ENCODE measurements at regions not wholly inside any gene's neighbourhood (a gene's known extent, or its start where the extent isn't known, plus 50 kb on each side); places are given as distances from the start of the nearest gene placed in this dataset.

GRCh38 chr7:52006674-52007073, 690.1 kb upstream of the COBL start:
- no peak for TF ChIP-seq POLR2A (IDR thresholded peaks at IDR 0.05)
- TF ChIP-seq CTCF (IDR thresholded peaks at IDR 0.05), result no peak

Measured in lower leg skin (tissue), 3 donors.